Suppressor macrophage treated with lipopolysaccharide for 4 hours (primary cell): ENCODE measurements at regions not wholly inside any gene's neighbourhood (a gene's known extent, or its start where the extent isn't known, plus 50 kb on each side); places are given as distances from the start of the nearest gene placed in this dataset.
"Not testable (repeated sequence)": the region's sequence is repeated elsewhere in the genome, so short reads cannot be mapped to it uniquely, and the experiment has no call there.

Experiments
- DNase-seq: peaks from one replicate; pipeline ENCODE4 v3.0.0-alpha.2; 2020

DNA sequence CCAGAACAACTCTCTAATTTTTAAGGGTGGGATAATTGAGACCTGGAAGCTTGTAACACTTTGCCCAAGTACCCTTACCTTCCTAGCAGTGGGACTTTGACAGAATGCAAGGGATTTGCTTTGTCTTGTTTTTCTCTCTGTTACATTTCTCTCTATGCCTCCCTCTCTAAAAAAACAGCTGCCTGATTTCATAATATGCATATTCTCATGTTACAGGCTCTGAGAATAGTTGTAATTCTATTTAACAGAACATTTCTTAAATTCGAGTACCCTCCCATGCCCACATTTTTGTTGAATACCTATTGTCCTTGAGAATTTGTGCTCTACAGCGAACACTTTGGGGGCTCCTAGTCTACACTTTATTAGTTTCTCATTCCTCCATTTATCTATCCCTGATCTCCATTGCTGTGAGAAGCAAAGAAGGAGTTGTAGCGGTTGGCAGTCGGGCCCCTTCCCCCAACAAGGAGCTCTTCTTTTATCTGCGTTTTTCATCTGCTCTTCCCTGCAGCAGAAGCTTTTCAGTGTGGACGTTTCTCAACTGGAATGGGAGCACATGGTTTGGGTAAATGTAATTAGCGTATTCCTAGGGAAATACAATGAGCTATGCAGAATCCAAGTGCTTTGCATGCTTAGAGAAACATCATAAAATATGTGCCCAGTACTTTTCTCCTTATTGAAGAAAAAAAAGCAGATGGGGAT lies 117.7 kb upstream of the CCDC90B start:
- DNase-seq = no peak

GRCh38 chr11:83401506-83402225 lies 115.5 kb upstream of the CCDC90B start:
- DNase-seq = peak; percentile 5

DNA sequence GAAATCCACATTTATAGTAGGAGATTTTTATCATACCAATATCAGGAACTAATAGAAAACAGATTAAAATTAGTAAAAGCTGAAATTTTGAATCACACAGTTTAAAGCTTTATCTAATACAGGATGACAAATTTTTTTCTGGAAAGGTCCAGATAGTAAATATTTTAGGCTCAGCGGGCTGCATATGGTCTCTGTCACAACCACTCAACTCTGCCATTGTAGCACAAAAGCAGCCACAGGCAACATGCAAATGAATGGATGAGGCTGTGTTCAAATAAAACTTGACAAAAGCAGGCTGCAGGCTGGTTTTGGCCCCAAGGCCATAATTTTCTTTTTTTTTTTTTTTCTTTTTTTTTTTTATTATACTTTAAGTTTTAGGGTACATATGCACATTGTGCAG lies 108.2 kb upstream of the CCDC90B start:
- no peak for DNase-seq

- no peak for DNase-seq
These were observed 106.4 kb upstream of the CCDC90B start for GRCh38 chr11:83392556-83392955.

DNA sequence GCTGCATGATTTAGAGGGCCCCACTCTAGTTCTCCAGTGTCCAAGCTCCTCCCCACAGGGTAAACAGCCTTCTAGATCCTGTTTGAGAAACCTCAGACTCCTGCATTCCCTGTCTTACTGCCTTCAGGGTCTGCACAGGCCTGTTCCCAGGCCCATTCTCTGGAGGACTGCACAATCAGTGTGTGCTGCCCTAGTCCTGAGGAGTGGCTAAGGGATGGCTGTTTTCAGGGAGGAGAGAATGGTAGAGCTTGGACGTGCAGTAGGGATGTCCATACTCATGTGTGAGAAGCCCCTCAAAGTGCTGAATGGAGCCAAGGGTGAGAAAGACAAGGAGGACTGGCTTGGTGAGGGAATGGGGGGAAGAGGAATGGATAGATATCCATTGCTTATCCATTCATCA lies 103.8 kb upstream of the CCDC90B start:
- DNase-seq = no peak

- not testable (repeated sequence) for DNase-seq
These were observed 97.7 kb upstream of the CCDC90B start for GRCh38 chr11:83383838-83384237.

- DNase-seq = no peak
These were observed 88.1 kb upstream of the CCDC90B start for GRCh38 chr11:83374311-83374710.

- DNase-seq = no peak
These were observed 85.3 kb upstream of the CCDC90B start for GRCh38 chr11:83371489-83371888.

DNA sequence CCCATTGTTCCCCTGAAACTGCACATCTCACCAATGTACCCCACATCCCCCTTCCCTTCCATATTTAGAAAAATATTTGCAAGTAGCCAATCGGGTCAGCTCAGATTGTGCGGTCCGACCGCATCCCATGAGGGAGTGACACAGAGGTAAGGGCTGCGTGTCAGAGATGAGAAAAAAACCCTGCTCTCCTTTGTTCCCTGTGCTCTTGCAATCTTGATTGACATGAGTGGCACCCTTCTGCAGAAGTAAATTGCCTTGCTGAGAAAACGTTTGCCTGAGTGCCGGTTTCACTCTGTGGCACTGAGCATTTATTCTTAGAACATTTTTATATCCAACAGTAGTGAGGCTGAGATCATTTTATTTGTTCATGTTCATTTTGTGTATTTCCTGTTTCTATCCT lies 81.6 kb upstream of the CCDC90B start:
- no peak for DNase-seq

DNA sequence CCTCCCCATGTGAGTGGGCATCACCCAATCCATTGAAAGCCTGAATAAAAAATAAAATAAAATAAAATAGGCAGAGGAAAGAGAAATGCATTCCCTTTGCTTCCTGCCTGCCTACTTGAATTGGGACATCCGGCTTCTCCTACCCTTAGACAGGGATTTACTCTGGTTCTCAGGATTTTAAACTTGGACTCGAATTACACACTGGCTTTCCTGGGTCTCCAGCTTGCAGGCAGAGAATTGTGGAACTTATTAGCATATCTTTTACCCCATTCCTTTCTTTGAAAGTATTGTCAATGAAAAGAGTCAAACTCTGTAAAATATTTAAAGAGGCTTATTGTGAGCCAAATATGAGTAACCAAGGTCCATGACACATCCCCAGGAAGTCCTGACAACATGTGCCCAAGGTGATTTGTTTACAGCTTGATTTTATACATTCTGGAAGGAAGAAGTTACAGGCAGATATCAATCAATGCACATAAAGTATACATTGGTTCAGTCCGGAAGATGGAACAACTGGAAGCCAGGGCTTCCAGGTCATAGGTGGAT lies 78.4 kb upstream of the CCDC90B start:
- DNase-seq = no peak

- no peak for DNase-seq
These were observed 77.1 kb upstream of the CCDC90B start for GRCh38 chr11:83363312-83363711.

DNA sequence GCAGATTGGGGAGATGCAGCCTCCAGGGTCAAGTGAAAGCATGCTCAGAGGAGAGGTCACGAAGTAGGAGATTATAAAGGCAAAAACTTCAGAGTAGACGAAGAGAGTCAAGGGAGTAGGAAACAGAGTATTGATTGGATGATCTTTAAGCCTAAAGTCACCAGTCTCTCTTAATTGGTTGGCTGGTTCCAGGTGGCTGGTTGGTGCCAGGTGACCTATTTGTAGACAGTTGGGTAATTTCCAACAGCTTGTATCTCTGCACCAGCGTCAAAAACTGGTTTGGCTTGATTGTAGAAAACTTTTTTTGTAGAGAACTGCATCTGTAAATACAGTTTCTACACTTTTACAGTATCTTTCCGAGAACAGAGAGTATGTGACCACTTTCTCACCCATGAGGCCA lies 75.7 kb upstream of the CCDC90B start:
- no peak for DNase-seq

- DNase-seq = no peak
These were observed 69.2 kb upstream of the CCDC90B start for GRCh38 chr11:83355391-83355790.

DNA sequence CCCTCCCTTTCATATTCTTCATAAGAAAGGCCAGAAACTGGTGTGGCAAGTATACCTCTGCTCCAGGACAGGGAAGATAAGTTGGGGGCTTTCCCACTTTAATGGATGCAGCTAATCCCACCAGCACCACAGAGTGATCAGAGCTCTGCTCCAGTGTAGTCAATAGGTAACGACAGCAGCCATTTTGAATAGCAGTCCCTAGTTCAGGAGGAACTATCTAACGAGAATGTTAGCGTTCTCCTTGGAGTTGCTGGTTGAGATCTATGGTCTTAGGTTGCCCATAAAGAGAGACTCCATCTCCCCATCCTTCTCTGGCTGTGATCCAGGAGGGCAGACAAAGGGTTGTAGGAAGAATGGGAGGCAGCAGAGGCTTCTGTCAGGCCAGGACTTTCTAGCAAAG lies 64.0 kb upstream of the CCDC90B start:
- no peak for DNase-seq

- DNase-seq = no peak
These were observed 63.1 kb upstream of the CCDC90B start for GRCh38 chr11:83349296-83349695.

GRCh38 chr11:83346706-83347105 lies 60.5 kb upstream of the CCDC90B start:
- not testable (repeated sequence) for DNase-seq

DNA sequence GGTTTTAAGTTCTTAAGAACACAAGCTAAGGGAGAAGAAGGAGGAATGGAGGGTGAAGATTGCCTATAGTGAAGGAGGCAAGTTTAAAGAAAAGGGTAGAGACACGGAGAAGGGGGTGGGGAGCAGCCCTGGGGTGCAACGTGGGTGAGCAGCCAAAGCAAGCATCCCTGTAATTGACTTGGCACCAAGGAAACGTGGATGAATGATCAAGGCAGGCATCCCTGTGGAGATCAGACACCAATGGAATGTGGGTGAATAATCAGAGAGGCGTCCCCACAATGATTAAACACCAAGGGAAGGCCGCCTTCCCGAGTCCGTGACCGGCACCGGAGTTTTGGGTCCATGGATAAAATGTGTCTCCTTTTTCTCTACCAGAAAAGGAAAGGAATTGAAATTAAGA lies 58.4 kb upstream of the CCDC90B start:
- not testable (repeated sequence) for DNase-seq

DNA sequence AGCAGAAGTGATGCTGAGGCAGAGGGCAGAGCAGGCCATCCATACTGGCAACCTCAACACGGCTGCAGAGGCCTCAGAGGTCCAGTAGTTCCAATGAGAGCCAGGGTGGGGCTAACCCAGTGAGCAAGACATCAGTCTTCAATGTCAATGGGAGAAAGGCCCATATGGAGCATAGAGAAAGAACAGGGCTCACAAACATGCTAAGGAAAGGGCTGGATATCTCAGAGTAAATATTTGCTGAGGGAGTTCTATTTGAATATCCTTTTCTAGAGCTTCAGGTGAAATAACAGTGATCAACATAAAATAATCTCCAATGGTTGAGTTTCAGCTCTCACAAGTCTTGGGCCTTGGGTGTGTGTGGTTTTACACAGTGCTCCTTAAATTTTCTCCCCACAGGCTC lies 50.8 kb upstream of the CCDC90B start:
- no peak for DNase-seq
